HG02763 (cell line): ENCODE measurements at regions not wholly inside any gene's neighbourhood (a gene's known extent, or its start where the extent isn't known, plus 50 kb on each side); places are given as distances from the start of the nearest gene placed in this dataset.
"Not testable (repeated sequence)": the region's sequence is repeated elsewhere in the genome, so short reads cannot be mapped to it uniquely, and the experiment has no call there.

ENCODE experiments used
- ATAC-seq: cut with Tn5 transposase; IDR thresholded peaks from one replicate; pipeline ENCODE4 v1.9.1; 2021; ENCODE audit warnings: mild to moderate bottlenecking, moderate library complexity; ENCODE audit not compliant: unreplicated experiment

- not testable (repeated sequence) for ATAC-seq
Measured at GRCh38 chr7:29696402-29696801, 109.9 kb upstream of the WIPF3 start.

GRCh38 chr7:29699723-29700122 is 106.6 kb upstream of the WIPF3 start:
- ATAC-seq = not testable (repeated sequence)

GRCh38 chr7:29701540-29701939 is 104.8 kb upstream of the WIPF3 start:
- not testable (repeated sequence) for ATAC-seq

GRCh38 chr7:29703830-29704229 is 102.5 kb upstream of the WIPF3 start:
- not testable (repeated sequence) for ATAC-seq

GRCh38 chr7:29709002-29709401 is 97.3 kb upstream of the WIPF3 start:
- ATAC-seq = not testable (repeated sequence)

- ATAC-seq = not testable (repeated sequence)
Measured at GRCh38 chr7:29723127-29723526, 83.2 kb upstream of the WIPF3 start.

- ATAC-seq = no peak
Measured at GRCh38 chr7:29723599-29723998, 82.7 kb upstream of the WIPF3 start.

- ATAC-seq = not testable (repeated sequence)
Measured at GRCh38 chr7:29729534-29730165, 76.7 kb upstream of the WIPF3 start.

GRCh38 chr7:29734246-29734731 is 72.0 kb upstream of the WIPF3 start:
- ATAC-seq = no peak

GRCh38 chr7:29747645-29748245 is 58.6 kb upstream of the WIPF3 start:
- ATAC-seq = not testable (repeated sequence)

GRCh38 chr7:29748286-29749099 is 57.8 kb upstream of the WIPF3 start:
- no peak for ATAC-seq

GRCh38 chr7:29749701-29750321 is 56.5 kb upstream of the WIPF3 start:
- ATAC-seq = no peak

- not testable (repeated sequence) for ATAC-seq
Measured at GRCh38 chr7:29750373-29750940, 55.9 kb upstream of the WIPF3 start.

- ATAC-seq = not testable (repeated sequence)
Measured at GRCh38 chr7:29751012-29751411, 55.3 kb upstream of the WIPF3 start.

GRCh38 chr7:29754874-29755490 is 51.3 kb upstream of the WIPF3 start:
- no peak for ATAC-seq
